ENCODE measurements at regions not wholly inside any gene's neighbourhood (a gene's known extent, or its start where the extent isn't known, plus 50 kb on each side); places are given as distances from the start of the nearest gene placed in this dataset.

GRCh38 chr17:5913641-5914040 lies 156.5 kb upstream of the WSCD1 start:
- TF ChIP-seq, protein P1, sequence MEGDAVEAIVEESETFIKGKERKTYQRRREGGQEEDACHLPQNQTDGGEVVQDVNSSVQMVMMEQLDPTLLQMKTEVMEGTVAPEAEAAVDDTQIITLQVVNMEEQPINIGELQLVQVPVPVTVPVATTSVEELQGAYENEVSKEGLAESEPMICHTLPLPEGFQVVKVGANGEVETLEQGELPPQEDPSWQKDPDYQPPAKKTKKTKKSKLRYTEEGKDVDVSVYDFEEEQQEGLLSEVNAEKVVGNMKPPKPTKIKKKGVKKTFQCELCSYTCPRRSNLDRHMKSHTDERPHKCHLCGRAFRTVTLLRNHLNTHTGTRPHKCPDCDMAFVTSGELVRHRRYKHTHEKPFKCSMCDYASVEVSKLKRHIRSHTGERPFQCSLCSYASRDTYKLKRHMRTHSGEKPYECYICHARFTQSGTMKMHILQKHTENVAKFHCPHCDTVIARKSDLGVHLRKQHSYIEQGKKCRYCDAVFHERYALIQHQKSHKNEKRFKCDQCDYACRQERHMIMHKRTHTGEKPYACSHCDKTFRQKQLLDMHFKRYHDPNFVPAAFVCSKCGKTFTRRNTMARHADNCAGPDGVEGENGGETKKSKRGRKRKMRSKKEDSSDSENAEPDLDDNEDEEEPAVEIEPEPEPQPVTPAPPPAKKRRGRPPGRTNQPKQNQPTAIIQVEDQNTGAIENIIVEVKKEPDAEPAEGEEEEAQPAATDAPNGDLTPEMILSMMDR (IDR thresholded peaks at IDR 0.05; ENCODE audit: low read length): no peak
- no peak for TF ChIP-seq EZH2 (optimal IDR thresholded peaks at IDR 0.05; ENCODE audit: low read depth, low read length)
